Chondrocyte (in vitro differentiated cells): ENCODE measurements at regions not wholly inside any gene's neighbourhood (a gene's known extent, or its start where the extent isn't known, plus 50 kb on each side); places are given as distances from the start of the nearest gene placed in this dataset.

ENCODE experiments used
- DNase-seq: peaks from one replicate; pipeline ENCODE4 v3.0.0; 2021; ENCODE audit warnings: mixed read lengths, low spot score
- H3K27ac Mint-ChIP-seq: one replicate; pipeline ENCODE4 v1.8.0; 2021; ENCODE audit warnings: mild to moderate bottlenecking, moderate library complexity, mixed read lengths; ENCODE audit not compliant: unreplicated experiment
- H3K27me3 Mint-ChIP-seq: 2 replicates; pipeline ENCODE4 v1.8.0; 2021; ENCODE audit warnings: low read depth, mixed read lengths
- H3K36me3 Mint-ChIP-seq: 2 replicates; pipeline ENCODE4 v1.8.0; 2021; ENCODE audit warnings: low read depth, mixed read lengths
- H3K4me1 Mint-ChIP-seq: 2 replicates; pipeline ENCODE4 v1.8.0; 2021; ENCODE audit warnings: low read depth, mild to moderate bottlenecking, mixed read lengths
- H3K4me3 Mint-ChIP-seq: one replicate; pipeline ENCODE4 v1.8.0; 2021; ENCODE audit warnings: mild to moderate bottlenecking, moderate library complexity, mixed read lengths; ENCODE audit not compliant: unreplicated experiment
- H3K9me3 Mint-ChIP-seq: 2 replicates; pipeline ENCODE4 v1.8.0; 2021; ENCODE audit warnings: low read depth, mixed read lengths
- TF ChIP-seq, protein P1 (sequence below): fragments of 200-600 bp; sonication (generic); IDR thresholded peaks from 2 replicates; pipeline ENCODE4 v1.5.0; 2021; ENCODE audit warnings: antibody characterized with exemption, mild to moderate bottlenecking, moderate library complexity

DNA sequence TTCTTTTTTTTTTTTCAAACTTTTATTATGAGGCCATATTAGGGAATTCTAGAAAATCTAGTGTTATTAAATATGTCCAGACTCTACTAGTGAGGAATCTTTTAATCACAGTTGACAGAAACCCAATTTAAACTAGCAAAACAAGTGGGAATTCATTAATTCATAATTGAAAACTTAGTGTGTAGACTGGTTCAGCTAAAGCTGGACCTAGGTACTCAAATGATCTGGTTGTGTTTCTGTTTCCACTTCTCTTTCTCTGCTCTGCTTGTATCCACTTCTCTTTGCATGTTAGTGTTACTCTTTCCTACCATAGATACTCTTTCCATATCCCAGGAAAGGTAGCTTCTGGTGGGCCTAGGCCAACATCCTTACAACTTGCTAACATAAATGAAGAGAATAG lies 81.2 kb upstream of the HIVEP3 start:
- H3K27me3 Mint-ChIP-seq = peaks cover 6% of the 10 kb centered on the region
- TF ChIP-seq, protein P1, sequence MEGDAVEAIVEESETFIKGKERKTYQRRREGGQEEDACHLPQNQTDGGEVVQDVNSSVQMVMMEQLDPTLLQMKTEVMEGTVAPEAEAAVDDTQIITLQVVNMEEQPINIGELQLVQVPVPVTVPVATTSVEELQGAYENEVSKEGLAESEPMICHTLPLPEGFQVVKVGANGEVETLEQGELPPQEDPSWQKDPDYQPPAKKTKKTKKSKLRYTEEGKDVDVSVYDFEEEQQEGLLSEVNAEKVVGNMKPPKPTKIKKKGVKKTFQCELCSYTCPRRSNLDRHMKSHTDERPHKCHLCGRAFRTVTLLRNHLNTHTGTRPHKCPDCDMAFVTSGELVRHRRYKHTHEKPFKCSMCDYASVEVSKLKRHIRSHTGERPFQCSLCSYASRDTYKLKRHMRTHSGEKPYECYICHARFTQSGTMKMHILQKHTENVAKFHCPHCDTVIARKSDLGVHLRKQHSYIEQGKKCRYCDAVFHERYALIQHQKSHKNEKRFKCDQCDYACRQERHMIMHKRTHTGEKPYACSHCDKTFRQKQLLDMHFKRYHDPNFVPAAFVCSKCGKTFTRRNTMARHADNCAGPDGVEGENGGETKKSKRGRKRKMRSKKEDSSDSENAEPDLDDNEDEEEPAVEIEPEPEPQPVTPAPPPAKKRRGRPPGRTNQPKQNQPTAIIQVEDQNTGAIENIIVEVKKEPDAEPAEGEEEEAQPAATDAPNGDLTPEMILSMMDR = no peak
- no peak for DNase-seq
- H3K36me3 Mint-ChIP-seq = no peaks in the 10 kb centered on the region
- H3K4me1 Mint-ChIP-seq = no peaks in the 10 kb centered on the region
- no peaks in the 10 kb centered on the region for H3K9me3 Mint-ChIP-seq
- no peak overlapping the region for H3K27ac Mint-ChIP-seq
- no peak overlapping the region for H3K4me3 Mint-ChIP-seq

DNA sequence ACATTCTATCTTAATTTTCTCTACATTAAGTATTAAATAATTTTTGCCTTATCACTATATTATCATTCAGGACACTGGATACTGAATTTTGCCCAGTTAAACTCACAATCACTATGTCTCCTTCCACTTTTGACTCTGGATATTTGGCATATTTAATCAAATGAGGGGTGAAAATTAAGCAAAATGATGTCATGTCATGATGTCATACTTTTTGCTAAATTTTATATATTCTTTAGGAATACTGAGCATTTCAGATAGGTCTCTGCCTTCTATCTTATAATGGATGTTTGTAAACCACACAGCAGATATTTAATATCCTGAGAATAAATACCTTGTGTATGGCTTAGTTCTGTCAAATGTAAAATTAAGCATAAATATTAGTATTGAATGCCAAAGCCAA lies 79.5 kb upstream of the HIVEP3 start:
- DNase-seq = no peak
- peaks cover 5% of the 10 kb centered on the region for H3K9me3 Mint-ChIP-seq
- H3K27me3 Mint-ChIP-seq = peaks cover 3% of the 10 kb centered on the region
- H3K4me3 Mint-ChIP-seq = no peak overlapping the region
- TF ChIP-seq, protein P1 = no peak
- no peaks in the 10 kb centered on the region for H3K4me1 Mint-ChIP-seq
- no peak overlapping the region for H3K27ac Mint-ChIP-seq
- H3K36me3 Mint-ChIP-seq = no peaks in the 10 kb centered on the region

DNA sequence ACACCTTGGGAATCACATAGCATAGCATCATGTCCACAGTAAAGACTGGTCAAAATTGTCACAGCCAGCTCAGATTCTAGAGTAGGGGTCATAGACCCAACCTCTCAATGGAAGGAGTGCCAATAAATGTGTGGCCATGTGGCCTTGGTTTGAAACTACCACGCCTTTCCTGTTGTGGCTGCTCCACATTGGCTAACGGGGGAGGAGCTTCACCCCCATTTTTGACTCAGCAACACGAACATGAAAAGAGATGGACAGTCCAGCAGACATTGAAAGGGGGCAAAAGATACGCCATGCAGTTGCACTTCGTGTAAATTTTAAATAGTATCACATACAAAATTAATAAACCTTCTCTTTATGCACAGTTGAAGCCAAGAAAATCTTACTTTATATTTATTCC lies 78.4 kb upstream of the HIVEP3 start:
- Mint-ChIP-seq H3K36me3 (no peaks in the 10 kb centered on the region), H3K4me1 (no peaks in the 10 kb centered on the region), H3K9me3 (peaks cover 5% of the 10 kb centered on the region), H3K27me3 (peaks cover 3% of the 10 kb centered on the region), H3K4me3 (no peak overlapping the region), H3K27ac (no peak overlapping the region)
- no peak for DNase-seq
- TF ChIP-seq, protein P1 = no peak

DNA sequence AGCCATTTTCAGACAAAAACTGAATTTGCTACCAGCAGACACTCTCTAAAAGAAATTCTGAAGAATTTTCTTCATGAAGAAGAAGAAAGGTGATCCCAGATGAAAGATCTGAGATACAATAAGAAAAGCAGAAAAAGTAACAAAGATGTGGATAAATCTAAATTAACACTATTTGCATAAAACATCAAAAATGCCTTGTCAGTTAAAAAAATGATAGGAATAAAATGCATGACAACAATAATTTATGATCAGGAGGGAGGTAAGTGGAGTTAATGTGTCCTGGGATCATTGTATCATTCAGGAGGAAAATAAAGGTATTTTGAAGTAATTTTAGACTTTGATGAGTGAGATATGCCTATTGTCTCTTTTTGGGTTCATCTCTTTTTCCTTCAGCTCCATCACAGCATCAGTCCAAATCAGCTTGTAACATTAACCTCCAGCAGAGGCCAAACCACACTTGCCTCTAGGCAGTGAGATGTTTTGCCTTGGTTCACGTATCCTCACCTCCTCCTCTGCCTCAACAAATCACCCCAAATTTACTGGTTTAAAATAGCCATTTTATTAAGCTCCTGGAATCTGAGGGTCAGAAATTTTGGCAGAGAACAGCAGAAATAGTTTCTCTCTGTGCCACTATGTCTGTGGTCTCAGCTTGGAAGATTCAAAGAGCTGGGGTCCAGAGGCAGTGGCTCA lies 76.9 kb upstream of the HIVEP3 start:
- Mint-ChIP-seq H3K27ac (no peak overlapping the region), H3K9me3 (peaks cover 5% of the 10 kb centered on the region), H3K27me3 (peaks cover 3% of the 10 kb centered on the region), H3K4me3 (no peak overlapping the region), H3K36me3 (no peaks in the 10 kb centered on the region), H3K4me1 (no peaks in the 10 kb centered on the region)
- TF ChIP-seq, protein P1 = no peak
- no peak for DNase-seq

DNA sequence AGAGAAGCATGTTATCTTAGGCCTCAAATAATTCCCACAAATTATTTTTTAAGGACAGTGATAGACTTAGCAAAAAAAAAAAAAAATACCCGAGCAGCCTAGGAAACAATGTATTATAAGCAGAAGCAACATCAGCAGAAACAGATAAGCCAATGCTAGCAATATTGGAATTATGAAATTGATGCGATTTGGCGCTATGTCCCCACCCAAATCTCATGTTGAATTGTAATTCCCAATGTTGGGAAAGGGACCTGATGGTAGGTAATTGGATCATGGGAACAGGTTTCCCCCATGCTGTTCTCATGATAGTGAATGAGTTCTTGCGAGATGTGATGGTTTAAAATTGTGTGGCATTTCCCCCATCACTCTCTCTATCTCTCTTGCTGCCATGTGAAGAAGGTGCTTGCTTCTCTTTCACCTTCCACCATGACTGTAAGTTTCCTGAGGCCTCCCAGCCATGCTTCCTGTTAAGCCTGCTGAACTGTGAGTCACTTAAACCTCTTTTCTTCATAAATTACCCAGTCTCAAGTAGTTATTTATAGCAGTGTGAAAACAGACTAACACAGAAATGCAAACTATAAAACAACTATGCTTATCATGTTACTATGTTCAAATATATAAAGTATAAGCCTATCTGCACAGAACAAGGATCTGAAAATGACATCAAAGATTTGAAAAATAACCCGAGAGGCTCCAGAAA lies 75.6 kb upstream of the HIVEP3 start:
- H3K4me1 Mint-ChIP-seq = no peaks in the 10 kb centered on the region
- TF ChIP-seq, protein P1 = no peak
- no peaks in the 10 kb centered on the region for H3K36me3 Mint-ChIP-seq
- no peak overlapping the region for H3K4me3 Mint-ChIP-seq
- H3K9me3 Mint-ChIP-seq = peaks cover 8% of the 10 kb centered on the region
- H3K27ac Mint-ChIP-seq = no peak overlapping the region
- no peak for DNase-seq
- peaks cover 1% of the 10 kb centered on the region for H3K27me3 Mint-ChIP-seq
